Caco-2 (cell line): ENCODE measurements at regions not wholly inside any gene's neighbourhood (a gene's known extent, or its start where the extent isn't known, plus 50 kb on each side); places are given as distances from the start of the nearest gene placed in this dataset.

ENCODE experiments used
- BruUV-seq: library from RNA; stranded (reverse); fragments of 400-500 nt; replicated peaks from 2 replicates; lab custom pipeline; 2021; lab: Mats Ljungman, UMichigan
- CTCF ChIA-PET: fragments of 300-600 bp; sonication (Branson Sonifier 250); formaldehyde crosslinking; loops from one replicate; lab custom pipeline; 2022; ENCODE audit warnings: antibody characterized with exemption; lab: Charles Lee
- POLR2A ChIA-PET: fragments of 300-600 bp; sonication (Branson Sonifier 250); formaldehyde crosslinking; loops from one replicate; lab custom pipeline; 2022; ENCODE audit warnings: antibody characterized with exemption; lab: Charles Lee
- DNase-seq, 2 experiments: peaks; one replicate each; pipeline versions ENCODE4 v3.0.0 to v3.0.0-alpha.2; 2020 to 2022
- H3K27me3 ChIP-seq: replicated peaks from 2 replicates; pipeline ENCODE4 v1.6.0; 2011; ENCODE audit warnings: low read length; ENCODE audit not compliant: control insufficient read depth, insufficient read depth
- H3K36me3 ChIP-seq: 2 replicates; pipeline ENCODE4 v1.5.1; 2011; ENCODE audit warnings: low read length; ENCODE audit not compliant: control insufficient read depth, insufficient read depth
- H3K4me1 ChIP-seq: fragments of 250-450 bp; sonication (Bioruptor Pico); 2 replicates; pipeline ENCODE4 v1.5.1; 2020; ENCODE audit warnings: mild to moderate bottlenecking
- H3K4me3 ChIP-seq: 2 replicates; pipeline ENCODE4 v1.5.1; 2011; ENCODE audit warnings: low read depth, mild to moderate bottlenecking, control low read depth, low read length
- H3K9me3 ChIP-seq: fragments of 250-450 bp; sonication (Bioruptor Pico); 2 replicates; pipeline ENCODE4 v1.5.1; 2020; ENCODE audit warnings: mild to moderate bottlenecking, moderate library complexity
- H3K27ac Mint-ChIP-seq: one replicate; pipeline ENCODE4 v1.8.0; 2022; ENCODE audit warnings: mixed read lengths; ENCODE audit not compliant: unreplicated experiment
- H3K27me3 Mint-ChIP-seq: one replicate; pipeline ENCODE4 v1.8.0; 2022; ENCODE audit warnings: mixed read lengths; ENCODE audit not compliant: insufficient read depth, unreplicated experiment
- H3K36me3 Mint-ChIP-seq: one replicate; pipeline ENCODE4 v1.8.0; 2022; ENCODE audit warnings: mild to moderate bottlenecking, mixed read lengths; ENCODE audit not compliant: insufficient read depth, unreplicated experiment
- H3K4me1 Mint-ChIP-seq: one replicate; pipeline ENCODE4 v1.8.0; 2022; ENCODE audit warnings: low read depth, mixed read lengths; ENCODE audit not compliant: unreplicated experiment
- H3K4me3 Mint-ChIP-seq: one replicate; pipeline ENCODE4 v1.8.0; 2022; ENCODE audit warnings: mild to moderate bottlenecking, moderate library complexity, mixed read lengths; ENCODE audit not compliant: unreplicated experiment
- H3K9me3 Mint-ChIP-seq: one replicate; pipeline ENCODE4 v1.8.0; 2022; ENCODE audit warnings: mixed read lengths; ENCODE audit not compliant: unreplicated experiment
- intact Hi-C: fragments of 100-400 bp; cut with micrococcal nuclease; formaldehyde crosslinking; loops from one replicate; pipeline ENCODE4 v1.10.0; 2022; ENCODE audit not compliant: unreplicated experiment
- TF ChIP-seq, protein P1 (sequence below), 2 experiments: fragments of 200-600 bp in 1 of 2; IDR thresholded peaks; 1 replicate in 1 of 2; 2 replicates in 1 of 2; pipeline versions ENCODE4 v1.5.1 to v1.8.0; 2011 to 2022; ENCODE audit warnings: antibody characterized with exemption in 1 of 2, control low read depth in 1 of 2, inconsistent platforms in 1 of 2, low read depth in 1 of 2, low read length in 1 of 2, mild to moderate bottlenecking in 1 of 2, moderate library complexity in 1 of 2; ENCODE audit not compliant: insufficient read depth in 1 of 2, severe bottlenecking in 1 of 2, unreplicated experiment in 1 of 2

DNA sequence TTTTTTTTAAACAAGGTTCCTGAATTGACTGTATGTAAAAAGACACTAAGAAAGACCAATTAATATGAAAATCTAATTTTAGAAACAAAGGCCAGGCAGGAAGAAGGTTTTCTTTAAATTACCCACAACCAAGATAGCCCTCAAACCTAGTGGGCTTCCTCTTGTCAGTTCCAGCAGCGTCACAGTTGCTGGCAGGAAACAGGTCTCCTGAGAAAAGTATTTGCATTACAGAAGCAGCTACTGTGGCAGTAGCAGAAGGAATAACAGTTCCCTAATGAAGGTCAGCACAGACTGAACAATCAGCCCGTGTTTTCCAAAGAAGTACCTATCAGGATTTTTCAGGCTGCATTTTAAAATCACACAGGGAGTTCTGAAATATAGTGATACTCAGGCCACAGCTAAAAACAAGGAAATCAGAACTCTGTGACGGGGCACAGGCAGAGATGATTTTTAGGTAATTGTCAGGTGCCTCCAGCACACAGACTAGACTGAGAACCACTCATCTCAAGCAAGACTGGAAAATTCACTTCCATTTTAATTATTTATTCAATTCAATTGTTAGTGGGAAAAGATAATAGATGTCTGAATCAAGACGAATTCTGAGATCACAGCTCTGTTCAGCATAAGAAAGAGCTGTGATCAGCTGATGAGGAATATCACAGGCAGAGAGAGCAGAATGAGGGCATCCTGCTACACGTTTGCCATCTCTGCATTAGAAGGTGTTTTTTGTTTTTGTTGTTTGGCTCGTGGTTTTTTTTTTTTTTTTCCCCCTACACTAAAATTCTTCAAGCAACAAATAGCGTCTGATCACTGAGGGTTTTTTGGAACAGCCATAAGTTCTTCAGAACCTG lies 230.5 kb upstream of the KHDRBS2 start:
- CTCF ChIA-PET, result no interaction called here
- no peaks in the 10 kb centered on the region for H3K9me3 Mint-ChIP-seq
- intact Hi-C loops, result no loop called here
- Histone ChIP-seq H3K27me3 (no peaks in the 10 kb centered on the region), H3K4me3 (no peak overlapping the region), H3K9me3 (no peaks in the 10 kb centered on the region), H3K36me3 (no peaks in the 10 kb centered on the region), H3K4me1 (no peaks in the 10 kb centered on the region)
- no peak overlapping the region for H3K27ac Mint-ChIP-seq
- H3K4me1 Mint-ChIP-seq, result no peaks in the 10 kb centered on the region
- no TSS peak for BruUV-seq
- no peak overlapping the region for H3K4me3 Mint-ChIP-seq
- no peaks in the 10 kb centered on the region for H3K27me3 Mint-ChIP-seq
- no peaks in the 10 kb centered on the region for H3K36me3 Mint-ChIP-seq
- TF ChIP-seq, protein P1, sequence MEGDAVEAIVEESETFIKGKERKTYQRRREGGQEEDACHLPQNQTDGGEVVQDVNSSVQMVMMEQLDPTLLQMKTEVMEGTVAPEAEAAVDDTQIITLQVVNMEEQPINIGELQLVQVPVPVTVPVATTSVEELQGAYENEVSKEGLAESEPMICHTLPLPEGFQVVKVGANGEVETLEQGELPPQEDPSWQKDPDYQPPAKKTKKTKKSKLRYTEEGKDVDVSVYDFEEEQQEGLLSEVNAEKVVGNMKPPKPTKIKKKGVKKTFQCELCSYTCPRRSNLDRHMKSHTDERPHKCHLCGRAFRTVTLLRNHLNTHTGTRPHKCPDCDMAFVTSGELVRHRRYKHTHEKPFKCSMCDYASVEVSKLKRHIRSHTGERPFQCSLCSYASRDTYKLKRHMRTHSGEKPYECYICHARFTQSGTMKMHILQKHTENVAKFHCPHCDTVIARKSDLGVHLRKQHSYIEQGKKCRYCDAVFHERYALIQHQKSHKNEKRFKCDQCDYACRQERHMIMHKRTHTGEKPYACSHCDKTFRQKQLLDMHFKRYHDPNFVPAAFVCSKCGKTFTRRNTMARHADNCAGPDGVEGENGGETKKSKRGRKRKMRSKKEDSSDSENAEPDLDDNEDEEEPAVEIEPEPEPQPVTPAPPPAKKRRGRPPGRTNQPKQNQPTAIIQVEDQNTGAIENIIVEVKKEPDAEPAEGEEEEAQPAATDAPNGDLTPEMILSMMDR (IDR thresholded peaks at IDR 0.05; ENCODE audit: insufficient read depth in 1 of 2, low read depth in 1 of 2, low read length in 1 of 2, severe bottlenecking in 1 of 2, unreplicated experiment in 1 of 2), result no peak
- POLR2A ChIA-PET, result no interaction called here
- DNase-seq, result no peak

DNA sequence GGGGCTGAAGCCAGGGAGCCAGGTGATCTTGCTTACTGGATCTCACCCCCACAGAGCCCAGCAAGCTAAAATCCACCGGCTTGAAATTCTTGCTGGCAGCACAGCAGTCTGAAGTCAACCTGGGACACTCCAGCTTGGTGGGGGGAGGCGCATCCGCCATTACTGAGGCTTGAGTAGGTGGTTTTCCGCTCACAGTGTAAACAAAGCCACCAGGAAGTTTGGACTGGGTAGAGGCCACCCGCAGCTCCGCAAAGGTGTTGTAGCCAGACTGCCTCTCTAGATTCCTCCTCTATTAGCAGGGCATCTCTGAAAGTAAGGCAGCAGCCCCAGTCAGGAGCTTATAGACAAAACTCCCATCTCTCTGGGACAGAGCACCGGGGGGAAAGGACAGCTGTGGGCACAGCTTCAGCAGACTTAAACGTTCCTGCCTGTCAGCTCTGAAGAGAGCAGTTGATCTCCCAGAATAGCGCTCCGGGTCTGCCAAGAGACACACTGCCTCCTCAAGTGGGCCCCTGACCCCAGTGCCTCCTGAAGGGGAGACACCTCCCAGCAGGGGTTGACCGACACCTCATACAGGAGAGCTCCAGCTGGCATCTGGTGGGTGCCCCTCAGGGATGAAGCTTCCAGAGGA lies 206.3 kb upstream of the KHDRBS2 start:
- Histone ChIP-seq H3K36me3 (no peaks in the 10 kb centered on the region), H3K27me3 (no peaks in the 10 kb centered on the region), H3K4me1 (no peaks in the 10 kb centered on the region), H3K9me3 (no peaks in the 10 kb centered on the region), H3K4me3 (no peak overlapping the region)
- Mint-ChIP-seq H3K27me3 (no peaks in the 10 kb centered on the region), H3K36me3 (no peaks in the 10 kb centered on the region), H3K4me3 (no peak overlapping the region), H3K4me1 (no peaks in the 10 kb centered on the region), H3K27ac (no peak overlapping the region), H3K9me3 (peaks cover 23% of the 10 kb centered on the region)
- ChIA-PET CTCF (no interaction called here), POLR2A (no interaction called here)
- TF ChIP-seq, protein P1 (IDR thresholded peaks at IDR 0.05; ENCODE audit: insufficient read depth in 1 of 2, low read depth in 1 of 2, low read length in 1 of 2, severe bottlenecking in 1 of 2, unreplicated experiment in 1 of 2), result no peak
- no TSS peak for BruUV-seq
- no peak for DNase-seq
- intact Hi-C loops, result no loop called here

DNA sequence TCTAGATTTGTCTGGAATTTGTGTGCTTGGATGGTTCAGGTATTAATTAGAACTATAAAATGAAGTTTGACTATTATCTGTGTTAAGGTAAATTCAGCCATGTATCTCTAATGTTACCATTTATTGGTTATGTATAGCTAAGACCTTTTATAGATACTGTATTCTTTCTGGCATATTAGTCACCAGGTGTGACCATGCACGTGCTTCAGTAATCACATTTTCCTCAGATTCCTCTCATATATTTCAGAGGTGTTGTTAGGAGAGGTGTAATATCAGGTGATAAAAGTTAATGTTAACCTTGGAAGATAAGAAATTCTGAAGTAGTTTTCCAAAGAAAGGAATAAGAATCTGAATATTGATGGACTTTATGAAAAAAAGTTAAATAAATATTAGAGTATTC lies 194.5 kb upstream of the KHDRBS2 start:
- CTCF ChIA-PET, result no interaction called here
- H3K9me3 Mint-ChIP-seq, result no peaks in the 10 kb centered on the region

More for the DNA sequence above, 194.5 kb upstream of the KHDRBS2 start:
- intact Hi-C loops, result loop anchor here (2.0 kb wide), 1 partner anchor 294 kb away; no protein-coding TSS in a partner anchor
- TF ChIP-seq, protein P1 (IDR thresholded peaks at IDR 0.05; ENCODE audit: insufficient read depth in 1 of 2, low read depth in 1 of 2, low read length in 1 of 2, severe bottlenecking in 1 of 2, unreplicated experiment in 1 of 2), result no peak
- Histone ChIP-seq H3K4me1 (no peaks in the 10 kb centered on the region), H3K27me3 (no peaks in the 10 kb centered on the region), H3K4me3 (no peak overlapping the region), H3K36me3 (no peaks in the 10 kb centered on the region), H3K9me3 (no peaks in the 10 kb centered on the region)
- no TSS peak for BruUV-seq
- Mint-ChIP-seq H3K4me1 (no peaks in the 10 kb centered on the region), H3K27me3 (no peaks in the 10 kb centered on the region), H3K36me3 (no peaks in the 10 kb centered on the region), H3K4me3 (no peak overlapping the region), H3K27ac (no peak overlapping the region)
- POLR2A ChIA-PET, result no interaction called here
- DNase-seq, result no peak
